HFFc6 (cell line): ENCODE measurements at regions not wholly inside any gene's neighbourhood (a gene's known extent, or its start where the extent isn't known, plus 50 kb on each side); places are given as distances from the start of the nearest gene placed in this dataset.

Experiments
- DNase-seq: peaks from one replicate; pipeline ENCODE4 v3.0.0-alpha.2; 2018
- H3K27ac Mint-ChIP-seq: 2 replicates; pipeline ENCODE4 v1.8.0; 2020; ENCODE audit warnings: mild to moderate bottlenecking, mixed read lengths
- H3K27me3 Mint-ChIP-seq: 2 replicates; pipeline ENCODE4 v1.8.0; 2021; ENCODE audit warnings: mild to moderate bottlenecking, moderate library complexity, mixed read lengths; ENCODE audit not compliant: insufficient read depth
- H3K36me3 Mint-ChIP-seq: 2 replicates; pipeline ENCODE4 v1.8.0; 2021; ENCODE audit warnings: low read depth, mixed read lengths
- H3K4me1 Mint-ChIP-seq: 2 replicates; pipeline ENCODE4 v1.8.0; 2020; ENCODE audit warnings: low read depth, mixed read lengths
- H3K4me3 Mint-ChIP-seq: 2 replicates; pipeline ENCODE4 v1.8.0; 2020; ENCODE audit warnings: mild to moderate bottlenecking, moderate library complexity, mixed read lengths
- H3K9me3 Mint-ChIP-seq: 2 replicates; pipeline ENCODE4 v1.8.0; 2020; ENCODE audit warnings: mild to moderate bottlenecking, mixed read lengths
- TF ChIP-seq, protein P1 (sequence below): fragments of 200-600 bp; sonication (generic); IDR thresholded peaks from 2 replicates; pipeline ENCODE4 v1.5.0; 2021; ENCODE audit warnings: antibody characterized with exemption, mild to moderate bottlenecking

DNA sequence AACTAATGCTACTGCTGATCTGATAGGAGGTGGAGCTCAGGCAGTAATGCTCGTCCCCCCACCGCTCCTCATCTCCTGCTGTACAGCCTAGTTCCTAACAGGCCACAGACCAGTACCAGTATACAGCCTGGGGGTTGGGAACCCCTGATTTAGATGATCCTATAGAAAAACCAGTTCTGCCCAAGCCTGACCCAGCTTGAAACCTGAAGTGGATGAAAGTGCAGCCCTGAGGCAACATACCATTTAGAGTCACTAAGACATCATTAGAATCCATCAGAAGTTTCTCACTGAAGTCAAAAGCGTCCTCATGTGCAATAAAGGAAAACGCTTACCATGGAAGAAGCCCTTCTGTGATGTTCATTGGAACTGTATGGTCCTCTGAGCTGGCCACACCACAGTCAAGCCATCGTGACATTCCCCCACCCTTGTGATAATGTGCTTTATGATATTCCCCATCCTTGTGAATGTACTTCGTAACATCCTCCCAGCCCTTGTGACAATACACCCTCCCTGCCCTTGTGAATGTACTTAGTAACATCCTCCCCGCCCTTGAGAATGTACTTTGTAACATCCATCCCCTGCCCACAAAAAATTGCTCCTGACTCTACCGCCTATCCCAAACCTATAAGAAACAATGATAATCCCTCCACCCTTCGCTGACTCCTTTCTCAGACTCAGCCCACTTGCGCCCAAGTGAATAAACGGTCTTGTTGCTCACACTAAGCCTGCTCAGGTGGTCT is 65.9 kb upstream of the HECTD2 start:
- H3K4me3 Mint-ChIP-seq = no peak overlapping the region
- H3K27me3 Mint-ChIP-seq = no peaks in the 10 kb centered on the region; the same call in none of the 2 replicates
- DNase-seq = no peak
- peaks cover 10% of the 10 kb centered on the region; the same call in 1 of the 2 replicates for H3K36me3 Mint-ChIP-seq
- no peak overlapping the region for H3K27ac Mint-ChIP-seq
- peaks cover 4% of the 10 kb centered on the region; the same call in 1 of the 2 replicates for H3K9me3 Mint-ChIP-seq
- H3K4me1 Mint-ChIP-seq = peaks cover 72% of the 10 kb centered on the region
- TF ChIP-seq, protein P1, sequence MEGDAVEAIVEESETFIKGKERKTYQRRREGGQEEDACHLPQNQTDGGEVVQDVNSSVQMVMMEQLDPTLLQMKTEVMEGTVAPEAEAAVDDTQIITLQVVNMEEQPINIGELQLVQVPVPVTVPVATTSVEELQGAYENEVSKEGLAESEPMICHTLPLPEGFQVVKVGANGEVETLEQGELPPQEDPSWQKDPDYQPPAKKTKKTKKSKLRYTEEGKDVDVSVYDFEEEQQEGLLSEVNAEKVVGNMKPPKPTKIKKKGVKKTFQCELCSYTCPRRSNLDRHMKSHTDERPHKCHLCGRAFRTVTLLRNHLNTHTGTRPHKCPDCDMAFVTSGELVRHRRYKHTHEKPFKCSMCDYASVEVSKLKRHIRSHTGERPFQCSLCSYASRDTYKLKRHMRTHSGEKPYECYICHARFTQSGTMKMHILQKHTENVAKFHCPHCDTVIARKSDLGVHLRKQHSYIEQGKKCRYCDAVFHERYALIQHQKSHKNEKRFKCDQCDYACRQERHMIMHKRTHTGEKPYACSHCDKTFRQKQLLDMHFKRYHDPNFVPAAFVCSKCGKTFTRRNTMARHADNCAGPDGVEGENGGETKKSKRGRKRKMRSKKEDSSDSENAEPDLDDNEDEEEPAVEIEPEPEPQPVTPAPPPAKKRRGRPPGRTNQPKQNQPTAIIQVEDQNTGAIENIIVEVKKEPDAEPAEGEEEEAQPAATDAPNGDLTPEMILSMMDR = no peak

DNA sequence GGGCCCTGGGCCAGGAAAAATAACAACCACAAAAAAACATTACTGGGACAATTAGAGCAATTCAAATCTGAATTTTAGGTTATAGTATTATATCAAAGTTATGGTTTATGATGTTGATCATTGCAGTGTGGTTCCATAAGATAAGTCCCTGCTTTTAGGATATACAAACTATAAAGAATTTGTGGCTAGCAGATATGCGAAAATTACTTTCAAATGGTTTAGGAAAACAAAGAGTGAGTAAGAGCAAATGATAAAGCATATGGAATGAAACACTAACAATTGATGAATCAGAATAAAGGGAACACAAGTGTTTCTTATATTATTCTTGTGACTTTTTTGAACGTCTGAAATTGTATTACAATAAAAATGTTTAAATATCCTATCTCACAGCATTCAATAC is 64.4 kb upstream of the HECTD2 start:
- TF ChIP-seq, protein P1 = no peak
- Mint-ChIP-seq H3K9me3 (peaks cover 4% of the 10 kb centered on the region; the same call in 1 of the 2 replicates), H3K36me3 (peaks cover 10% of the 10 kb centered on the region; the same call in 1 of the 2 replicates), H3K4me3 (no peak overlapping the region), H3K27me3 (no peaks in the 10 kb centered on the region; the same call in none of the 2 replicates), H3K27ac (no peak overlapping the region; the same call in 1 of the 2 replicates), H3K4me1 (peaks cover 72% of the 10 kb centered on the region)
- DNase-seq = no peak

- no peak overlapping the region for H3K4me3 Mint-ChIP-seq
- peaks cover 68% of the 10 kb centered on the region for H3K4me1 Mint-ChIP-seq
- peaks cover 10% of the 10 kb centered on the region; the same call in 1 of the 2 replicates for H3K36me3 Mint-ChIP-seq
- no peak overlapping the region for H3K27ac Mint-ChIP-seq
- no peak for DNase-seq
- H3K27me3 Mint-ChIP-seq = no peaks in the 10 kb centered on the region; the same call in none of the 2 replicates
- TF ChIP-seq, protein P1 = no peak
- peaks cover 4% of the 10 kb centered on the region; the same call in 1 of the 2 replicates for H3K9me3 Mint-ChIP-seq
Measured at GRCh38 chr10:91347529-91347928, 62.6 kb upstream of the HECTD2 start.

- H3K9me3 Mint-ChIP-seq = peaks cover 4% of the 10 kb centered on the region; the same call in 1 of the 2 replicates
- H3K27ac Mint-ChIP-seq = peak overlapping the region; percentile 90
- H3K4me1 Mint-ChIP-seq = peaks cover 84% of the 10 kb centered on the region
- peak overlapping the region; percentile 35 for H3K4me3 Mint-ChIP-seq
- peak; percentile 96 for DNase-seq
- TF ChIP-seq, protein P1 = no peak
- no peaks in the 10 kb centered on the region; the same call in none of the 2 replicates for H3K27me3 Mint-ChIP-seq
- peaks cover 10% of the 10 kb centered on the region; the same call in 1 of the 2 replicates for H3K36me3 Mint-ChIP-seq
Measured at GRCh38 chr10:91349381-91349780, 60.8 kb upstream of the HECTD2 start.

GRCh38 chr10:91350651-91351081 is 59.5 kb upstream of the HECTD2 start:
- Mint-ChIP-seq H3K27ac (peak overlapping the region; percentile 55; the same call in 1 of the 2 replicates), H3K4me3 (no peak overlapping the region), H3K27me3 (no peaks in the 10 kb centered on the region; the same call in 1 of the 2 replicates), H3K9me3 (peaks cover 4% of the 10 kb centered on the region; the same call in 1 of the 2 replicates), H3K4me1 (peaks cover 77% of the 10 kb centered on the region), H3K36me3 (peaks cover 10% of the 10 kb centered on the region; the same call in 1 of the 2 replicates)
- TF ChIP-seq, protein P1 = no peak
- no peak for DNase-seq
